Esophagus squamous epithelium (tissue), 4 donors: ENCODE measurements at regions not wholly inside any gene's neighbourhood (a gene's known extent, or its start where the extent isn't known, plus 50 kb on each side); places are given as distances from the start of the nearest gene placed in this dataset.

Experiments
- CTCF ChIP-seq, 6 experiments: fragments of 450-650 bp in 4 of 6; fragments of 200-600 bp in 2 of 6; sonication (generic) in 2 of 6; IDR thresholded peaks; one replicate each; pipeline ENCODE4 v1.5.1; 2016 to 2019; ENCODE audit warnings: antibody characterized with exemption in 6 of 6, mild to moderate bottlenecking in 4 of 6, moderate library complexity in 4 of 6
- POLR2A ChIP-seq, 4 donors: fragments of 450-650 bp; IDR thresholded peaks; one replicate each; pipeline ENCODE4 v1.6.1; 2017; ENCODE audit warnings: antibody characterized with exemption in 4 of 4, mild to moderate bottlenecking in 4 of 4, moderate library complexity in 3 of 4

DNA sequence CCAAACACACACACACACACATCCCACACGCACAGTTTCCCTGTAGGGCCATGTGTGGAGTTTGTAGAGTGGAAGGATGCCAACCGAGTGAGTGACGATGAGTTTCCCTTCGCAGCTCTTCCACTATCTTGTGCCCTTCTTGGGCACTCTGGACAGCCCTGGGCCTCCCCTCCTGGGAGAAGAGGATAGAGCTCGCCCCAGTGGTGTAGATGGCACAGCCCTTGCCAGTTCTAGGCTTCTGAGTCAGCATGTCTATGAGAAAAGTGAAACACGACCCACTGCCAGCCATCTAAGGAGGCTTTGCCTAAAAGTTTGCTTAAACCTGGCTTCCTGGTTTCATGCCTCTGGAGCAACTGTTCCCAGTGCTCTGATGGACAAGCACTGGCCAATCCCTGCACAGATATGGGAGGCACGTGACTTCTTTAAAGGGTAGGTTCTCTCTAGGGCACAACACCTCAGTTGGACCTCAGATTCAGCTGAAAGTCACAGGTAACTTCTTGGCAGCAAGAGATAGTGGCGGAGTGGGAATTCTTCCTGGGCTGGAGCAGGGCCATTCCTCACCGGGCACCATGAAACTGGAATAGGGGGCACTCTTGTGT, 195.9 kb upstream of the GALNT2 start:
- TF ChIP-seq CTCF (IDR thresholded peaks at IDR 0.05): no peak
- no peak for TF ChIP-seq POLR2A (IDR thresholded peaks at IDR 0.05)
